PC-3 (cell line): ENCODE measurements at regions not wholly inside any gene's neighbourhood (a gene's known extent, or its start where the extent isn't known, plus 50 kb on each side); places are given as distances from the start of the nearest gene placed in this dataset.

ENCODE experiments used
- EZH2 ChIP-seq: fragments of 300-600 bp; sonication (generic); IDR thresholded peaks from one replicate; pipeline ENCODE4 v1.6.1; 2017; ENCODE audit warnings: antibody characterized with exemption, mild to moderate bottlenecking, low read length; ENCODE audit not compliant: unreplicated experiment
- TF ChIP-seq, protein P1 (sequence below): fragments of 300-600 bp; sonication (generic); conservative IDR thresholded peaks from 2 replicates; pipeline ENCODE4 v1.5.1; 2017; ENCODE audit warnings: antibody characterized with exemption, low read depth, mild to moderate bottlenecking, low read length

DNA sequence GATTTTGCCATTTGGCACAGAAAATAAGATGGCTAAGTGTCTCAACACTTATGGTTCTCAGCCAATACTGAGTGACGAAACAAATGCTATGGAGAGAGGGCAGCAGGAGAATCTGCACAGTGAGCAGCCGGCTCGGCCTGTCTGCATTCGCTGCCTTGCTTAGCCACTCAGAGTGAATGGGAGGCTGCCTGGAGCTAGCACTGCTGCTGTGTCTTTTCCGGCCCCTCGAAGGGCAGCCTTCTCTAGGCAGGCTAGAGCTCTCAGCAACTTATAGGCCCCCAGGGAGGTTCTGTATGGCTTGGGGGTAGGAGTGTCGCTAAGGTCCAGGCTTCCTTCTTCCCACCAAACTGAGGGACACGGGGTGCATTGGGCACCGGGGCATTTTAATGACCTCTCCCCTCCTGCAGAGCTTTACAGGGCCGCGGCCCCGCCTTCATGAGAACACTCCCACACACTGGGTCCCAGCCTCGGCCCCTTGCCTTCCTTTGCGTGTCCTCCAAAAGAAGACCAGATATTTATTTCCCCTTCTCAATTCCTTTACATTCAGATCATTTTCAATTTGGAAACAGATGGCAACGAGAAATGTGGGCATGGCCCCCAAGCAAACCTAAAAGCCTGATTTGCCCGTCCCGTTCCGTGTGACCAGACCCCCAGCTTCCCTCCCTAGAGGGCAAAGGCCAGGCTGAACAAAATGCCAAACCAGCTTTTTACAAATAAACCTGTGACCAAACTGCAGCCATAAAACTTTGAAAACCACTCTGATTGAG lies 670.9 kb downstream of the TOX3 start:
- TF ChIP-seq, protein P1, sequence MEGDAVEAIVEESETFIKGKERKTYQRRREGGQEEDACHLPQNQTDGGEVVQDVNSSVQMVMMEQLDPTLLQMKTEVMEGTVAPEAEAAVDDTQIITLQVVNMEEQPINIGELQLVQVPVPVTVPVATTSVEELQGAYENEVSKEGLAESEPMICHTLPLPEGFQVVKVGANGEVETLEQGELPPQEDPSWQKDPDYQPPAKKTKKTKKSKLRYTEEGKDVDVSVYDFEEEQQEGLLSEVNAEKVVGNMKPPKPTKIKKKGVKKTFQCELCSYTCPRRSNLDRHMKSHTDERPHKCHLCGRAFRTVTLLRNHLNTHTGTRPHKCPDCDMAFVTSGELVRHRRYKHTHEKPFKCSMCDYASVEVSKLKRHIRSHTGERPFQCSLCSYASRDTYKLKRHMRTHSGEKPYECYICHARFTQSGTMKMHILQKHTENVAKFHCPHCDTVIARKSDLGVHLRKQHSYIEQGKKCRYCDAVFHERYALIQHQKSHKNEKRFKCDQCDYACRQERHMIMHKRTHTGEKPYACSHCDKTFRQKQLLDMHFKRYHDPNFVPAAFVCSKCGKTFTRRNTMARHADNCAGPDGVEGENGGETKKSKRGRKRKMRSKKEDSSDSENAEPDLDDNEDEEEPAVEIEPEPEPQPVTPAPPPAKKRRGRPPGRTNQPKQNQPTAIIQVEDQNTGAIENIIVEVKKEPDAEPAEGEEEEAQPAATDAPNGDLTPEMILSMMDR, result no peak
- TF ChIP-seq EZH2, result no peak
